ENCODE measurements at regions not wholly inside any gene's neighbourhood (a gene's known extent, or its start where the extent isn't known, plus 50 kb on each side); places are given as distances from the start of the nearest gene placed in this dataset.
A peak's percentile ranks its signal among the peaks of the same experiment; 100 is the strongest.

DNA sequence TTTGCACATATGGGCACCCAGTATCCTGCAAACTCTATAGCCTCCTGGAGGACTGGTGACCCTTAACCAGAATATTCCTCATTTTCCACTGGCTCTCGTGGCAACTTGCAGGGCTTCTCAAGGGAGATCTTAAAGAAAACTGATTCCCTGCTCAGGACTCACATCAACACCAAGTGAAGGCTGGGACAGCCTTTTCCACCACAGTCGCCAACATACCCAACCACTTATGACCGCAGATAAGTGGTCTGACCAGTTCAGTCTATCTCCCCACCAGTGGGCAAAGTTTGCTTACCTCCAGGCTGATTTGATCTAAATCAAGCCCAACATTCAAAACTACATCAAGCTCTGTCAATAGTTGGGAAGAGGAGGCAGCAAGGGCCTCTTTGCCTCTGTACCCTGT, 289.3 kb upstream of the GATB start:
- TF ChIP-seq, protein P1, sequence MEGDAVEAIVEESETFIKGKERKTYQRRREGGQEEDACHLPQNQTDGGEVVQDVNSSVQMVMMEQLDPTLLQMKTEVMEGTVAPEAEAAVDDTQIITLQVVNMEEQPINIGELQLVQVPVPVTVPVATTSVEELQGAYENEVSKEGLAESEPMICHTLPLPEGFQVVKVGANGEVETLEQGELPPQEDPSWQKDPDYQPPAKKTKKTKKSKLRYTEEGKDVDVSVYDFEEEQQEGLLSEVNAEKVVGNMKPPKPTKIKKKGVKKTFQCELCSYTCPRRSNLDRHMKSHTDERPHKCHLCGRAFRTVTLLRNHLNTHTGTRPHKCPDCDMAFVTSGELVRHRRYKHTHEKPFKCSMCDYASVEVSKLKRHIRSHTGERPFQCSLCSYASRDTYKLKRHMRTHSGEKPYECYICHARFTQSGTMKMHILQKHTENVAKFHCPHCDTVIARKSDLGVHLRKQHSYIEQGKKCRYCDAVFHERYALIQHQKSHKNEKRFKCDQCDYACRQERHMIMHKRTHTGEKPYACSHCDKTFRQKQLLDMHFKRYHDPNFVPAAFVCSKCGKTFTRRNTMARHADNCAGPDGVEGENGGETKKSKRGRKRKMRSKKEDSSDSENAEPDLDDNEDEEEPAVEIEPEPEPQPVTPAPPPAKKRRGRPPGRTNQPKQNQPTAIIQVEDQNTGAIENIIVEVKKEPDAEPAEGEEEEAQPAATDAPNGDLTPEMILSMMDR (IDR thresholded peaks at IDR 0.05 in 8 of 11, conservative IDR thresholded peaks at IDR 0.05 in 3 of 11), result no peak
- TF ChIP-seq POLR2AphosphoS5 (IDR thresholded peaks at IDR 0.05), result no peak
- TF ChIP-seq POLR2A (IDR thresholded peaks at IDR 0.05), result no peak
- peaks cover 0 to 15% (median 6%) of the 10 kb centered on the region in 6 donors for H3K4me1 ChIP-seq
- peaks cover 0 to 13% (median 3%) of the 10 kb centered on the region in 7 donors for H3K27me3 ChIP-seq (replicated peaks in 1 of 7)
- no peaks in the 10 kb centered on the region for H3K36me3 ChIP-seq
- H3K4me3 ChIP-seq, result no peak overlapping the region
- no peaks in the 10 kb centered on the region for H3K9me3 ChIP-seq
- H3K27ac ChIP-seq, result no peak overlapping the region
- 74 to 96% (median 93%) methylated on average over 3 of the region's 3 CpGs for WGBS, 5 donors
- intact Hi-C loops (cut with DNase I; ENCODE audit: low total_unique reads), result no loop called here
- no peak for DNase-seq

DNA sequence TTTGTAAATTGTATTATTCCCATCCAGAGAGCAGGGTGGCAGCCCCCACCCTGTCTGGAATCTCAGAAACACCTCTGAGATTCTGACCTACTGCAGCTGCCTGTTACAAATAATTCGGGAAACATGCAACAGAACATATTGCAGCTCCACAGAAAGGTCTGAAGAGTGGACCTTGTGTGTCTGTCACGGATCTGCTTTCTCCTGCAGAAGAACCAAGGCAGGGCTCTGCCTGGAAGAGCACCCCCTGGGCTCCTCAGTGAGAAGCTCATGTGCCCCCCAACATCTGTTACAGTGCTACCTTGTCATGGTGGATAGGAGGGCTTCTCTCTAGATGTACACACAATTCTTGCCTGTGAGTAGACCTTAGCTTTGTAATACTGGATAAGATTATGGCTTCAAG, 286.6 kb upstream of the GATB start:
- Histone ChIP-seq H3K4me1 (peaks cover 0 to 15% (median 6%) of the 10 kb centered on the region in 6 donors), H3K4me3 (no peak overlapping the region), H3K9me3 (peaks cover 0 to 6% (median 0%) of the 10 kb centered on the region in 8 donors), H3K27ac (no peak overlapping the region), H3K36me3 (no peaks in the 10 kb centered on the region), H3K27me3 (replicated peaks in 1 of 7) (peaks cover 0 to 17% (median 3%) of the 10 kb centered on the region in 7 donors)
- intact Hi-C loops (cut with DNase I; ENCODE audit: low total_unique reads), result no loop called here
- DNase-seq, result no peak
- 84 to 100% (median 90%) methylated on average over 2 of the region's 2 CpGs for WGBS, 5 donors
- TF ChIP-seq POLR2AphosphoS5 (IDR thresholded peaks at IDR 0.05) (no peak), POLR2A (IDR thresholded peaks at IDR 0.05) (no peak)
- TF ChIP-seq, protein P1 (IDR thresholded peaks at IDR 0.05 in 8 of 11, conservative IDR thresholded peaks at IDR 0.05 in 3 of 11), result no peak

DNA sequence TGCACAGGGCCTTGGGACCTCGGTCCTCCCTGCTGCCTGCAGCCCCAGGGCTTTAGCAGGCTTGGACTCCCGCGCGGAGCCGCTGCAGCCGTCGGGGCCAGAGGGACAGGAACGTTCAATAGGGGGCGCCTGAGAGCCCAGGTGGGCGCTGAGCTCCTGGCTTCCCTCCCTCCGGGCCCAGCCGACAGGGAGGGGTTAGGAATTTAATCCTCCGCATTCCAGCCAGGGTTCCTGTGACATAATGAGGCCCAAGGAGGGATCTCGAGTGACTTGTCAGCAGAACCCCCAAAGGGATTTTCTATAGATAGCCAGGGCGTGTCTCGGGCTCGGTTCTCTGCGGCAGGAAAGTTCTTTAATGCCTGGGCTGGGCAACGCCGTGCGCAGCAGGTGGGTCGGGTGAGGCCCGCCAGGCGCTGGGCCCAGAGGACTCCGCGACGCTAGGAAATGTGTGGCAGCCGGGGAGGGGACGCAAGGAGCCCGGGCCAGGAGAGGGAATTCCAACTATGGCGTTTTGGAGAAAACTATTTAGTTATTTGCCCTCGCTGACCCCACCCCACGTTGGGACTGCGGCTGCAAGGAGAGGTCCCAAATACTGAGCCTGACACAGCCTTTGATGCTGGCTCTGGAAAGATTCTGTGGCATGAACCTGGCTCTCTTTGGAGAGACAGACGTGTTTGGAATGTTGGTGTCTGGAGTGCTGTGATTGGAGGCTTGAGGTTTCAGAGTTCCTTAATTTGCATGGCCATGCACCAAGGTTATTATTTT, 285.2 kb upstream of the GATB start:
- peak overlapping the region in 2 of 8 donors; percentile 5 to 39 for H3K4me3 ChIP-seq
- peaks cover 0 to 17% (median 3%) of the 10 kb centered on the region in 7 donors for H3K27me3 ChIP-seq (replicated peaks in 1 of 7)
- no peak overlapping the region for H3K27ac ChIP-seq
- intact Hi-C loops (cut with DNase I; ENCODE audit: low total_unique reads), result no loop called here
- H3K36me3 ChIP-seq, result no peaks in the 10 kb centered on the region
- peaks cover 0 to 6% (median 0%) of the 10 kb centered on the region in 8 donors for H3K9me3 ChIP-seq
- no peak for TF ChIP-seq POLR2AphosphoS5 (IDR thresholded peaks at IDR 0.05)
- TF ChIP-seq, protein P1 (IDR thresholded peaks at IDR 0.05 in 8 of 11, conservative IDR thresholded peaks at IDR 0.05 in 3 of 11), result peak in 6 of 11 experiments; percentile 22 to 46 (median 34)
- WGBS, 5 donors, result 20 to 42% (median 30%) methylated on average over 24 to 35 of the region's 35 CpGs
- DNase-seq, result no peak
- peaks cover 0 to 15% (median 6%) of the 10 kb centered on the region in 6 donors for H3K4me1 ChIP-seq

DNA sequence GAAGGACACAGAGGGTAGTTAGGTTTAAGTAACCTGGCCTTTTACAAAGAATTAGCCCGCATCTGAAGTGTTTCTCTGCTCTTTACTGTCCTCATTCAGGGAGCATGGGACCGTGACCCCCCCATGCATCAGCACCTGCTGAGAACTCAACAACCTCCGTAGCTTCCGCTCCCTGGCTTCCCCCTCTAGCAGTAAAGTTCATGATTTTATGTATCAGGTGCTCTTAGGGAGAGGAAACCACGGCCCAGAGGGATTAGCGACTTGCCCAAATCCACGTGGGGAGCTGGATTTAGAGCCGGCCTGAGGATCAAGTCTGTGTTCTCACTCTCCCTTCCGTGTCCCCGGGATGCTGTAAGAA, 284.6 kb upstream of the GATB start:
- 27 to 42% (median 33%) methylated on average over 10 of the region's 10 CpGs for WGBS, 5 donors

More for the DNA sequence above, 284.6 kb upstream of the GATB start:
- peaks cover 0 to 15% (median 6%) of the 10 kb centered on the region in 6 donors for H3K4me1 ChIP-seq
- no peaks in the 10 kb centered on the region for H3K36me3 ChIP-seq
- TF ChIP-seq POLR2AphosphoS5 (IDR thresholded peaks at IDR 0.05), result no peak
- TF ChIP-seq POLR2A (IDR thresholded peaks at IDR 0.05), result no peak
- TF ChIP-seq, protein P1 (IDR thresholded peaks at IDR 0.05 in 8 of 11, conservative IDR thresholded peaks at IDR 0.05 in 3 of 11), result no peak
- peaks cover 0 to 17% (median 3%) of the 10 kb centered on the region in 7 donors for H3K27me3 ChIP-seq (replicated peaks in 1 of 7)
- peaks cover 0 to 6% (median 0%) of the 10 kb centered on the region in 8 donors for H3K9me3 ChIP-seq
- intact Hi-C loops (cut with DNase I; ENCODE audit: low total_unique reads), result no loop called here
- H3K27ac ChIP-seq, result no peak overlapping the region
- H3K4me3 ChIP-seq, result peak overlapping the region in 2 of 8 donors; percentile 5 to 39
- DNase-seq, result no peak
